HepG2 (cell line): ENCODE measurements at regions not wholly inside any gene's neighbourhood (a gene's known extent, or its start where the extent isn't known, plus 50 kb on each side); places are given as distances from the start of the nearest gene placed in this dataset.

Source experiments
- ATAC-seq: fragments of 200-7000 bp; cut with Tn5 transposase; 3 replicates; pipeline ENCODE4 v1.9.1; 2020; ENCODE audit warnings: mild to moderate bottlenecking, moderate library complexity
- BruUV-seq: library from RNA; stranded (reverse); fragments of 400-500 nt; replicated peaks from 2 replicates; lab custom pipeline; 2021; lab: Mats Ljungman, UMichigan
- CTCF ChIA-PET: fragments of 300-600 bp; formaldehyde crosslinking; extraction: SDS; loops from one replicate; lab custom pipeline; 2021; ENCODE audit warnings: low total read pairs, inconsistent platforms, low intra/inter-chr PET ratio; lab: Yijun Ruan, JAX
- POLR2A ChIA-PET: fragments of 350-600 bp; sonication (Branson Sonifier 250); formaldehyde crosslinking; loops from one replicate; lab custom pipeline; 2020; ENCODE audit warnings: antibody characterized with exemption, inconsistent platforms; lab: Yijun Ruan, JAX
- DNase-seq: peaks from one replicate; pipeline ENCODE4 v3.0.0-alpha.2; 2015; ENCODE audit warnings: low spot score
- FAIRE-seq: peaks from 3 replicates; lab custom pipeline; 2011; peaks lifted over from hg19 to GRCh38; lab: Jason Lieb, UNC
- H2AFZ ChIP-seq: one replicate; pipeline ENCODE4 v1.6.1; 2011; ENCODE audit warnings: low read length, inconsistent platforms
- H3K27ac ChIP-seq: fragments of 300-600 bp; 3 replicates; pipeline ENCODE4 v1.8.0; 2011; ENCODE audit warnings: mixed run types, mild to moderate bottlenecking, mixed read lengths, low read length, inconsistent platforms; ENCODE audit not compliant: insufficient read depth; ENCODE audit errors: extremely low read length
- H3K27me3 ChIP-seq, 2 experiments: fragments of 200-600 bp in 1 of 2; 2 replicates in 1 of 2; 3 replicates in 1 of 2; pipeline versions ENCODE4 v1.6.0 to v1.8.0; 2011; ENCODE audit warnings: low read length in 2 of 2, mild to moderate bottlenecking in 2 of 2, moderate library complexity in 2 of 2, inconsistent platforms in 1 of 2; ENCODE audit not compliant: insufficient read depth in 2 of 2, control insufficient read depth in 1 of 2
- H3K36me3 ChIP-seq, 2 experiments: fragments of 200-600 bp in 1 of 2; replicated peaks in 1 of 2; 2 replicates in 1 of 2; 3 replicates in 1 of 2; pipeline versions ENCODE4 v1.5.1 to v1.8.0; 2011; ENCODE audit warnings: low read length in 2 of 2, inconsistent platforms in 1 of 2; ENCODE audit not compliant: insufficient read depth in 2 of 2, control insufficient read depth in 1 of 2
- H3K4me1 ChIP-seq: 2 replicates; pipeline ENCODE4 v1.5.1; 2012; ENCODE audit warnings: low read length, inconsistent platforms; ENCODE audit not compliant: insufficient read depth
- H3K4me2 ChIP-seq: 2 replicates; pipeline ENCODE4 v1.6.0; 2011; ENCODE audit warnings: low read depth, low read length, inconsistent platforms
- H3K4me3 ChIP-seq, 3 experiments: fragments of 200-600 bp in 1 of 3; sonication (generic), shearing (Covaris generic) in 1 of 3; replicated peaks in 1 of 3; 2 replicates each; pipeline ENCODE4 v1.5.1; 2011 to 2016; ENCODE audit warnings: low read length in 3 of 3, inconsistent platforms in 2 of 3, low read depth in 2 of 3, mild to moderate bottlenecking in 2 of 3, control low read depth in 1 of 3, mixed read lengths in 1 of 3; ENCODE audit not compliant: insufficient read depth in 1 of 3
- H3K79me2 ChIP-seq: one replicate; pipeline ENCODE4 v1.6.1; 2011; ENCODE audit warnings: low read length, inconsistent platforms; ENCODE audit not compliant: insufficient read depth
- H3K9ac ChIP-seq: 2 replicates; pipeline ENCODE4 v1.6.0; 2011; ENCODE audit warnings: mild to moderate bottlenecking, low read depth, low read length, inconsistent platforms; ENCODE audit not compliant: insufficient read depth
- H3K9me3 ChIP-seq: 2 replicates; pipeline ENCODE4 v1.5.1; 2012; ENCODE audit warnings: mild to moderate bottlenecking, low read length
- H4K20me1 ChIP-seq: 2 replicates; pipeline ENCODE4 v1.6.0; 2011; ENCODE audit warnings: inconsistent platforms, mild to moderate bottlenecking, low read length, moderate library complexity; ENCODE audit not compliant: insufficient read depth
- PAWR ChIP-seq: sonication (generic); formaldehyde crosslinking; IDR thresholded peaks from 2 replicates; pipeline ENCODE4 v1.4.0; 2020; ENCODE audit warnings: missing genetic modification reagents, mild to moderate bottlenecking, borderline replicate concordance
- ZNF12 ChIP-seq: sonication (generic); formaldehyde crosslinking; IDR thresholded peaks from 2 replicates; pipeline ENCODE4 v1.5.0; 2020; ENCODE audit warnings: missing genetic modification reagents
- WGBS: methylation state at CpG from one replicate; pipeline ENCODE4 v1.1.6; 2017; ENCODE audit warnings: low lambda C conversion rate; 5-methylcytosine and 5-hydroxymethylcytosine counted together
- in situ Hi-C: cut with HindIII; loops from 2 replicates; pipeline ENCODE4 v1.10.0; 2017; ENCODE audit warnings: low pct_unique_long_range_greater_than_20kb; ENCODE audit not compliant: extremely low pct_ligation_motif_present
- intact Hi-C: fragments of 100-400 bp; cut with micrococcal nuclease; formaldehyde crosslinking; loops from one replicate; pipeline ENCODE4 v1.10.0; 2022; ENCODE audit not compliant: unreplicated experiment
- TF ChIP-seq, protein P1 (sequence below): sonication (generic); formaldehyde crosslinking; IDR thresholded peaks from 2 replicates; pipeline ENCODE4 v1.5.0; 2020; ENCODE audit warnings: mild to moderate bottlenecking, missing genetic modification reagents
- TF ChIP-seq, protein P2 (sequence below): sonication (generic); formaldehyde crosslinking; IDR thresholded peaks from 2 replicates; pipeline ENCODE4 v1.4.0; 2020; ENCODE audit warnings: mild to moderate bottlenecking, missing genetic modification reagents

DNA sequence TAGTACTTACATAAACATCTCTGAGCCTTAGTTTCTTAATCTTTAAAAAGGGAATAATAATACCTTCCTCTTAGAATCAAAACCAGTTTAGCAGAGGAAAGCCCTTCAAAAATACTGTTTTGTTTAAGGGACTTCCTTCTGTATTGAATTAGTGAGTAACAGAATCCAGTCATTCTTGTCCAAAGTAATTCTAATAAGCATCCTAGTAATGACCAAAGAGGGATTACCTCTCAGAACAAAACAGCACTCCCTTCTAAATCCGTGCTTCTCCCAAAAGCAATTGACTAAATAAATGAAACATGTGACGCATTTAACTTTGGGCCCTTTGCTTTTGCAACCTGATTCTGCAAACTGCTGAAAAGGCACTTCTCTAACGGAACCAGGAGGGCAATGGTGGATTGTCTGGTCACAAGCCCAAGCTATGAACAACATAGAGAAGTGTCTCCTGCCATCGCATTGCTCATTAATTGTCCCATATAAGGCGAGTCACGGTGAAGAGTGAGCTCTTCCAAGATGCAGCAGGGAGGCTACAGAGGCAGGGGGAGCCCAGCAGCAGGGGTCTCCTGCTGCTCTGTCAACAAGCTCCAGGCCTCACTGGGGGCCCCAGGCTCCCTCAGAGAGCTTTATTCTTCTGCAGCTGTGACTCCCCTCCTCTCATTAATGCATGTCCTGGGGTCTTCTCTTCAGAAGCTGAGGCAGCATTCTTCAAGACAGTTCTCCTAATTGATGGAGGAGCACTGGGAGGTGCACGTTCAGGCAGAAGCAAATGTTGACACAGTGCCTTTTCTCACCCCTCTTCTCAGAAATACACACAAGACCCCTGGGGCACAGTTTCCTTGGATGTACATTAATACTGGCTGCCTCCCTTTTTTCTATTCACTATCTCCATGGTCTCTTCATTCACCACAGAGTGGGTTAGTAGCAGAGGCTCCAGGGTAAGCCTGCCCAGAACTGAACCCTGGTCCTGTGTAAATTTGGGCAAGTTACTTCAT, 419.6 kb upstream of the RASGEF1B start (continued):
- TF ChIP-seq, protein P1, sequence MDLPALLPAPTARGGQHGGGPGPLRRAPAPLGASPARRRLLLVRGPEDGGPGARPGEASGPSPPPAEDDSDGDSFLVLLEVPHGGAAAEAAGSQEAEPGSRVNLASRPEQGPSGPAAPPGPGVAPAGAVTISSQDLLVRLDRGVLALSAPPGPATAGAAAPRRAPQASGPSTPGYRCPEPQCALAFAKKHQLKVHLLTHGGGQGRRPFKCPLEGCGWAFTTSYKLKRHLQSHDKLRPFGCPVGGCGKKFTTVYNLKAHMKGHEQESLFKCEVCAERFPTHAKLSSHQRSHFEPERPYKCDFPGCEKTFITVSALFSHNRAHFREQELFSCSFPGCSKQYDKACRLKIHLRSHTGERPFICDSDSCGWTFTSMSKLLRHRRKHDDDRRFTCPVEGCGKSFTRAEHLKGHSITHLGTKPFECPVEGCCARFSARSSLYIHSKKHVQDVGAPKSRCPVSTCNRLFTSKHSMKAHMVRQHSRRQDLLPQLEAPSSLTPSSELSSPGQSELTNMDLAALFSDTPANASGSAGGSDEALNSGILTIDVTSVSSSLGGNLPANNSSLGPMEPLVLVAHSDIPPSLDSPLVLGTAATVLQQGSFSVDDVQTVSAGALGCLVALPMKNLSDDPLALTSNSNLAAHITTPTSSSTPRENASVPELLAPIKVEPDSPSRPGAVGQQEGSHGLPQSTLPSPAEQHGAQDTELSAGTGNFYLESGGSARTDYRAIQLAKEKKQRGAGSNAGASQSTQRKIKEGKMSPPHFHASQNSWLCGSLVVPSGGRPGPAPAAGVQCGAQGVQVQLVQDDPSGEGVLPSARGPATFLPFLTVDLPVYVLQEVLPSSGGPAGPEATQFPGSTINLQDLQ (CRISPR knock-in tag), result no peak
- TF ChIP-seq, protein P2, sequence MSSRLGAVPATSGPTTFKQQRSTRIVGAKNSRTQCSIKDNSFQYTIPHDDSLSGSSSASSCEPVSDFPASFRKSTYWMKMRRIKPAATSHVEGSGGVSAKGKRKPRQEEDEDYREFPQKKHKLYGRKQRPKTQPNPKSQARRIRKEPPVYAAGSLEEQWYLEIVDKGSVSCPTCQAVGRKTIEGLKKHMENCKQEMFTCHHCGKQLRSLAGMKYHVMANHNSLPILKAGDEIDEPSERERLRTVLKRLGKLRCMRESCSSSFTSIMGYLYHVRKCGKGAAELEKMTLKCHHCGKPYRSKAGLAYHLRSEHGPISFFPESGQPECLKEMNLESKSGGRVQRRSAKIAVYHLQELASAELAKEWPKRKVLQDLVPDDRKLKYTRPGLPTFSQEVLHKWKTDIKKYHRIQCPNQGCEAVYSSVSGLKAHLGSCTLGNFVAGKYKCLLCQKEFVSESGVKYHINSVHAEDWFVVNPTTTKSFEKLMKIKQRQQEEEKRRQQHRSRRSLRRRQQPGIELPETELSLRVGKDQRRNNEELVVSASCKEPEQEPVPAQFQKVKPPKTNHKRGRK (CRISPR knock-in tag), result no peak

DNA sequence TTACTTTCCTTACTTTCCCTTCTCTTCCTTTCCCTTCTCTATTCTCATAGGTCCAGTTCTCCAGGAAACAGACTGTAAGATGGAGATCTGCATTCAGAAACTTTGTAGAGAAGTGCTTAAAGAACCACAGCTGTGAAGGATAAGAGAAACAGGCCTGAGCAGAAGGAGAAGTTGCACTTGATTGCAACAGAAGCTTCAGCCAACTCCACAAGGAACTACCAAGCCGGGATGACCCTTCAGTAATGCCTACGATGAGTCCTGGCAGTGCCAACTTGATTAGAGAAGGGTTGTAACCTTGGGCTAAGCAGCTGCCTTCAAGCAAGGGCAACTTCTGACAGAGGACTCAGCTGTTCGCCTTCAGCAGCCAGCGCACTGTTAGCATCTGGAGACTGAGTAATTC, 413.3 kb upstream of the RASGEF1B start:
- intact Hi-C loops, result no loop called here
- DNase-seq (no peak), FAIRE-seq (no peak), ATAC-seq (no peak)
- Histone ChIP-seq H3K36me3 (no peaks in the 10 kb centered on the region), H3K9me3 (no peaks in the 10 kb centered on the region), H3K79me2 (no peaks in the 10 kb centered on the region), H2AFZ (no peak overlapping the region), H4K20me1 (no peaks in the 10 kb centered on the region), H3K4me1 (no peaks in the 10 kb centered on the region), H3K4me3 (no peak overlapping the region), H3K27ac (no peak overlapping the region), H3K9ac (no peak overlapping the region), H3K27me3 (no peaks in the 10 kb centered on the region), H3K4me2 (no peak overlapping the region)
- ChIA-PET POLR2A (no interaction called here), CTCF (no interaction called here)
- no TSS peak for BruUV-seq
- in situ Hi-C loops, result no loop called here
- no peak for TF ChIP-seq PAWR (CRISPR knock-in tag)
- TF ChIP-seq ZNF12, result no peak
- WGBS, result 21% methylated on average over 4 of the region's 4 CpGs
